NCI-H187 (cell line): ENCODE measurements at regions not wholly inside any gene's neighbourhood (a gene's known extent, or its start where the extent isn't known, plus 50 kb on each side); places are given as distances from the start of the nearest gene placed in this dataset.
"Not testable (repeated sequence)": the region's sequence is repeated elsewhere in the genome, so short reads cannot be mapped to it uniquely, and the experiment has no call there.

ENCODE experiments used
- DNase-seq, 2 experiments: peaks; one replicate each; lab custom pipeline; 2025; lab: John Stamatoyannopoulos, UW

DNA sequence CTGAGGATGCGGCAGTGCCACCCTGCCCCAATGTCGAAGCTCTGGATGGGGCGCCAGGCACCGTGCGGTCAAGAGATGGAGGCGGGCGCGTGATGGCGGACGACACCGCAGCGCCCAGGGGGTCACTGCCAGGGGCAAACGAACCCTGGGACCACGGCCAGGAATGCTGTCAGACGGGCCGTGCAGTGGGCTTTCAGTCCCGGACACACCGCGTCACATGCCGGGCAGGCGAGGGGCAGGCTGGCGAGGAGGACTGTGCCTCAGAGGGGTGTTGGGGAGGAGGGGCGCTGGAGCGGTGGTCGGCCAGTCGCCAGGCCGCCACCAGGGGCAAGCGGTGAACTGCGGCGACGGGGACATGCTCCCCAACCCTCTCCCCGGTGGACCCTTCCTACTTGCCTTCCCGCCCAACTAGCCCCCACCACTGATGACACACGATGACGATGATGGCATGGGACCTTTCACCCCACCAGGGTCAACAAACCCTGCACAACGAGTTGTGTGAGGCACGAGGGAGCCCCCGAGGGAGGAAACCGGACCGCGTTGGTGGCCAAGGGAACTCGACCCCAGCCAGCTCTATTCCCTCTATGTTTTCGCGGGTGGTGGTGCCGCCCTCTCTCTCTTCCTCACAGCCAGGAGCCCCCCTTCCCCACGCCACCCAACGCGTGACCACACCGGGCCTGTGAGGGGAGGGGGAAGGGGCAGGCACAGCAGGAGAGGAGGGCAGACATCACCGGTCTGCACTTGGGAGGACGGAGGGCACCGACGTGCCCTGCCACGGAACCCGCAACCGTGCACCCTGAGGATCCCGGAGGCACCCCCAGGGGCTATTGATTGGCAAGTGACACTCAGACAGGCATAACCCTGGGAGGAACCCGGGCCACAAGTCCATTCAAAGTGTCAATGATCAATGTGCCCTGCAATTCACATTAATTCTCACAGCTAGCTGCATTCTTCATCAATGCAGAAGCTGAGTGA, 1960.9 kb upstream of the DEFB115 start:
- no peak for DNase-seq

DNA sequence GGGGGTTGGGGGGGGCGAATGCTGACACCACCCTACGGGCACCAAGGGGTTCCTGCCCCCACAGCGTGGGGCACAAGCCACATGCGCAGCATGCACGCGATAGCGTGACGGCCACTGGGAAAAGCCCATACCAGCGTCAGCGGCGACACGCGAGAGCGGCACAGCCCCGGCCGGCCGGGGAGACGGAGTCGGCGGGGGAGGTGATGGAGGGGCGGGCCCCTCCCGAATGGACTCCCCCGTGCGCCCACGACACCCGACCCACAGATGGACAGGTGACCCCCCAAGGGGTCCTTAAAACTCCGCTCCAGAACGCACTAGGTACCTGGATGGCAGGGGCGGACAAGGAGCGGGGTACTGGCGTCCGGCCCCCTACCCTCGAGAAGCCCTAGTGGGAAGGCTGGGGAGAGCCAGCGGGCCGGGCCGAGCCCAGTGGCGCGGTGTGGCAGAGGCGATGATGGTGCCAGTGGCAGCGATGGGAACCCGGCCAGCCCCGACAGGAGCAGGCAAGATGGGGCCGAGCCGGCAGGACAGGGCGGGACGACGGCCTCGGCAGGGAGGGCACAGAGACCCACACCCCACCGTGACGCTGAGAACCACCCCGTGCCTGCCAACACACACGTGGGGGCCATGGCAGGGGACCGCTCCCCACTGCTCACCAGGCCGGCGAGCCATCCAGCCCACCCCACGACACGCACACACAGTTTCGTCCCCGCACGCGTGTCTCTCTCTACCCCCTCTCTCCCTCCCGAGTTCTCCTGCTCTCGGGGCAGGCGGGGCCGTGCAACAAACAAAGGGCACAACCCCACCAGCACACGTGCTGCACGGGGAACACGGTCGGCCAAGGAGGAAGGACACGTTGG, 1959.8 kb upstream of the DEFB115 start:
- no peak for DNase-seq

DNA sequence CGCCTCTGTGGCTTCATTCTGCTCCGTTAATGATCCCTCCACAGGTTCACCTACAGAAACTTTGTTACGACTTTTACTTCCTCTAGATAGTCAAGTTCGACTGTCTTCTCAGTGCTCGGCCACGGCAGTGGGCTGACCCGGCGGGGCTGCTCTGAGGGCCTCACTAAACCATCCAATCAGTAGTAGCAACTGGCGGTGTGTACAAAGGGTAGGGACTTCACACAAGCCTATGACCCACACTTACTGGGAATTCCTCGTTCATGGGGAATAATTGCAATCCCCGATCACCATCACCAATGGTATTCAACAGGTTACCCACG, 1959.2 kb upstream of the DEFB115 start:
- DNase-seq: no peak

DNA sequence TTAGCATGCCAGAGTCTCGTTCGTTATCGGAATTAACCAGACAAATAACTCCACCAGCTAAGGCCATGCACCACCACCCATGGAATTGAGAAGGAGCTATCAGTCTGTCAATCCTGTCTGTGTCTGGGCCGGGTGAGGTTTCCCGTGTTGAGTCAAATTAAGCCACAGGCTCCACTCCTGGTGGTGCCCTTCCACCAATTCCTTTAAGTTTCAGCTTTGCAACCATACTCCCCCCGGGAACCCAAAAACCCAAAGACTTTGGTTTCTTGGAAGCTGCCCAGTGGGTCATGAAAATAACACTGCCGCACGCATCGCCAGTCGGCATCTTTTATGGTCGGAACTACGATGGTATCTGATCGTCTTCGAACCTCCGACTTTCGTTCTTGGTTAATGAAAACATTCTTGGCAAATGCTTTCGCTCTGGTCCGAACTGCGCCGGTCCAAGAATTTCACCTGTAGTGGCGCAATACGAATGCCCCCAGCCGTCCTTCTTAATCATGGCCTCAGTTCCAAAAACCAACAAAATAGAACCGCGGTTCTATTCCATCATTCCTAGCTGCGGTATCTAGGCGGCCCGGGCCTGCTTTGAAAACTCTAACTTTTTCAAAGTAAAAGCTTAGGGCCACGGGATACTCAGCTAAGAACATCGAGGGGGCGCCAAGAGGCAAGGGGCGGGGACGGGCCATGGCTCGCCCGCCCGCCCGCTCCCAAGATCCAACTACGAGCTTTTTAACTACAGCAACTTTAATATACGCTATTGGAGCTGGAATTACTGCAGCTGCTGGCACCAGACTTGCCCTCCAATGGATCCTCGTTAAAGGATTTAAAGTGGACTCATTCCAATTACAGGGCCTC, 1958.5 kb upstream of the DEFB115 start:
- DNase-seq: no peak

DNA sequence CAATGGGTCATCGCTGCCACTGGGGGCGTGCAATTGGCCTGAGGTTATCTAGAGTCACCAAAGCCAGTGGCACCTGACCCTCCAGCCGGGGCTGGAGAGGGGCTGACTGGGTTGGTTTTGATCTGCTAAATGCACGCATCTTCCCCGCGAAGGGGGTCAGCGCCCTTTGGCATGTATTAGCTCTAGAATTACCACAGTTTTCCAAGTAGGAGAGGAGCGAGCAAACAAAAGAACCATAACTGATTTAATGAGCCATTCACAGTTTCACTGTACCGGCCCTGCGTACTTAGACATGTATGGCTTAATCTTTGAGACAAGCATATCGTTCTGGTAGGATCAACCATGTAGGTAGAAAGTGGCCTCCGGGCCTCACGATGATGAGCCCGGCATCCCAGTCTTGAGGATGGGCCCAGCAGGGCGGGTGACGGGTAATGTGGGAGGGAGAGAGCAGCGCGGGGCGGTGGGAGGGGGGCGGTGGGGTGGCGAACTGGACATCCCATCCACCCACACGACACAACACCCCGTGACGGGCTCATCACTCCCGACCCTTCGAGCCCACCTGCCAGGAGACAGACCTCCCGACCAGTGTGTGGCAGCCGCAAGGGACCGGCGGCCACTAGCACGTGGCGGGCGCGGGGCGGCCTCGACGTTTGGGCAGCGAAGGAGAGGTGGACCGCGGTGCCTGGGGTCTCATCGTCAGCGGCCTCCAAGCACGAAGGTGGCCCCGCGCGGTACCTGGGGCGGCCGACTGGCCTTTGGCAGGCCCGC, 1957.5 kb upstream of the DEFB115 start:
- DNase-seq: no peak

DNA sequence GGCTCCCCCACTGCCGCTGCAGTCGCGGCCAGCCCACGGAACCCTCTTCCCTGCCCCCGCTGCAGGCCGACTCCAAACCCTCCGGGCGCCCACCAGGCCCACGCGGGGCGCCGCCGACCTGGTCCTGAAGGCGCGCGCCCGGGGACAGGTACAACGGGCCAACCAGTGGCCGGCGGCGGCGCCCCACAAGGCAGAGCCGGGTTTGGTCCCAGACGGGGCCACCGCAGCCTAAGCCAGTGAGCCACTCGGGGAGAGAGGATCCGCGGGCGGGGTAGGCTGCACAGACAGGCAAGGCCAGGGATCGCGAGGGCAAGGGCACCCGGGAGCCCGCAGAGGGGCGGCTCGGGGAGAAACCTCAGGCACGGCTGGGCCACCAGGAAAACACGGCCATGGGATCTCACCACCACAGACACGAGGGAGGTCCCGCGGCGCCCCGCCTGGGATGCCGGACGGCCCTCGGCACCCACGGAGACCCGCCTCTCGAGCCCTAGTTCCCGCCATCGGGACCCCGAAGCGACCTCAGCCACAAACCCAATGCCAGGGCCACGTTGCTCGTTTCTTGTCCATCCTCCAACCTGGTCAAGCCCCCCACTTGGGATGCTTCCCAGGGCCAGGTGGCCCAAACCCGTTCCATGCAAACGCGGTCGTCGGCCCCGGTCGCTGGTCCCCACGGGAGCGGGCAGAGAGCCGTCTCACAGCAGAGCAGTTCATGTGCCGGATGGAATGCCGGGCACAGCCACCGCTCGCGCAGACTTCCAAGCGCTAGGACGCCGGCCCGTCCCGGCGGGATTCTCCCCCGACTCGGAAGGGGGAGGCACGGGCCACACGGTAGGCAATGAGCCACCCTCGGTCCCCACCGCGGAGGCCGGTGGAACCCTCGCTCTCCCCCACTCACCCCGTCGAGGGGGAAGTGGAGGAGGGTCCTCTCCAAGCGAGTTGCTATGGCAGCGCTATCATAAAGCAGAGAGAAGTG, 1956.6 kb upstream of the DEFB115 start:
- DNase-seq: no peak

DNA sequence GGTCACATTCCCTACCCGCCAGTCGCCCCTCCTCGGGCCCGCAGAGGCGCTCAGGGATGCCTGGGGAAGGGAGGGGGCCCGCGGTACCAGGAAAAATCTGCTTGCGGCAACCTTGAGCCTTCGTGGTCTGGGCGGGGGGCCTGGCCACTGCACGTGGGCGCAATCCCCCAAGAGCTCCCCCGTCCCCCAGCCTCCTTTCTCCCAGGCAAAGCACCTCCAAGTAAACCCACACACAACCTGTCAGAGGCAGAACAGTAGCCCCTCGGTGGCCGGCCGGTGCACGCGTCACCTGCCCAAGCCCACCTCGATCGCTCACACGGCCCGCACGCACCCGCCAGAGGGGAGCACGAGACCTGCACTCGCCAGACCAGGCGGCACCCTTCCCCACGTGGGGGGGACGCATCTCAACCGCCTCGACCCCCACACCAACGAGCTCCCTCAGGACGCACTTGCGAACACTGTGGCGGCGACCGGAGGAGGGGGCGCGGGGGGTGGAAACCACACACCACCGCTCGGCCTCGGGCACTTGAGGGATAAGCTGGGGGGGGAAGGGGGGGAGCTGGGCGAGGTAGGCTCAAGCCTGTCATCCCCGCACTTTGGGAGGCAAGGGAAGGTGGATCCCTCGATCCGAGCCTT, 1955.7 kb upstream of the DEFB115 start:
- no peak for DNase-seq

DNA sequence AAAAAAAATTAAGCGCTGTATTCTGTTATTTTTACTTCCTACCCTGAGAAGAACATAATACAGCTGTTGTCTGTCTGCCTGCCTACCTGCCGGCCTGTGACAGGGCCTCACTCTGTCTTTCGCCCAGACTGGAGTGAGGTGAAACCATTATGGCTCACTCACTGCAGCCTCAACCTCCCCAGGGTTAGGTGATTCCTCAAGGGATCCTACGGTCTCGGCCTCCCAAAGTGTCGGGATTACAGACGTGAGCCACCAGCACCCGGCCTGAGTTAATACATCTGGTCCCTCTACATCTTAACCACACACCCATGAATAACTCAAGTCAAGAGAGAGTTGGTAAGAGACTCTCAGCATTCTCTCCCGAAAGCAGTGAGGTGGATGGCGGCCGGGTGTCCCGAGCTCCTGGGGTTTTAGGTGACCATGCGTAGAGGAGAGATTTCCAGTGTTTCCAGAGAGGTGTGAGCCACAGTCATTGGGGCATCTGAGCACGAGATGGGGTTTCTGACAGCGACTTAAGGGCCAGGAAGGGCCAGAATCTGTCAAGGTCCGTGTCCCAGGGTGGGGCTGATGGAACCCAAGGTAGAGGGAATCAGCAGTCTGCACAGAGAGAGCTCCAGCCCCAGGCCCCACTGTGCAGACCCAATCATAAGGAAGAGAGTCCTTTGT, 1954.4 kb upstream of the DEFB115 start:
- DNase-seq: no peak

DNA sequence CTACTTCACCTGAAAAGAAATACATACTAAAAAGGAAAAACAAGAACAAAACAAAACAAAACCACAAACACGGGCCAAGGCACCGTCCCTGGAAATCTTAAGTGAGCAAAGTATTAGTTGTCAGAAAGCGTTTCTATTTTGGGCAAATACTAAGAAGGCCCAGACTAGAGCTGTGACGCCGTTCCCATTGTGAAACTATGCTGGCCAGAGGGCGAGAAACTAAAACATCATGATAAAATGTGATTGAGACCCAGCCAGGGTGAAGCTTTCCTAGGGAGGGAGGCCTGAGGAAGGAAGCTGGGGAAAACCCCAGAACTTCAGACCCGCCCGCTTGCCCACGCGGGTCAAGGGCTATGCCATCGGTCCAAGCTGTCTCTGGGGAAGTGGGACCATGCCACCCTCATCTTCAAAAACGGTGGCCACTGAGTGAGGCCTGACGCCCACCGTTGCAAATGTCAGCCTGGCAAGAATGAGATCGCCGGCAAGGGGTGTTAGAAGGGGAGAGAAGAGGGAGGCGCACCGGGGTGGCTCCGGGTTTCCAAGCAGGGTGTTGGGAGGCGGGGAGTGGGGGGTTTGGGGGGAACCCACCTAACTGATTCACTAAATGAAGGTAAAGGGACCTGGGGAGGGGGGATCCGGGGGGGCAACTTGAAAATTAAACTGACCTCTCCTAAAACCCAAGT, 1950.9 kb upstream of the DEFB115 start:
- no peak for DNase-seq

DNA sequence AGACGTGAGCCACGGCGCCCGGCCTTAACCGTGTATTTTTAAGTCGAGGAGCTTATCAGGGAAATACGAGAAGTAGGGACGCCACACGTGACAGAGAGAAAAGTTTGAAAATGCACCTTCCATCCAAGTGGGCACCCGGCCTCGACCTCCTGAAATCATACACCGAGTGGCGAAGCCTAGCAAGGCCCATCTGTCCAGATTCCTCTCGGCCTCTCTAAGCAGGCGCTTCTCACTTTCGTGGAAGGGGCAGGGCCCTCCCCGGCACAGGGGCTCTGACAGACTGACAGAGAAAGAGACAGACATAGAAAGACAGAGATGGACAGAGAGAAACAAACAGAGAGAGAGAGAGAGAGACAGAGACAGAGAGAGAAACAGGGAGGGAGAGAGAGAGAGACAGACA, 1950.0 kb upstream of the DEFB115 start:
- DNase-seq: not testable (repeated sequence)

DNA sequence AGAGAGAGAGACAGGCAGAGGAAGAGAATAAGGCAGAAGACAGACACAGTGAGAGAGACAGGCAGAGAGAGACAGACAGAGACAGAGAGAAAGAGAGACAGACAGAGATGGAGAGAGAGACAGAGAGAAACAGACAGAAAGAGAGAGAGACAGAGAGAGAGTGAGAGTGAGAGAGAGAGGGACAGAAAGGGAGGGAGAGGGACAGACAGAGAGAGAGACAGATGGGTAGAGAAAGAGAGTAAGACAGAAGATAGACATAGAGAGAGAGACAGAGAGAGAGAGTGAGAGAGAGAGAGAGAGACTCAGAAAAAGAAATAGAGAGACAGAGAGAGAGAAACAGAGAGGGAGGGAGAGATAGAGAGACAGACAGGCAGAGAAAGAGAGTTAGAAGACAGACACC, 1948.5 kb upstream of the DEFB115 start:
- DNase-seq: not testable (repeated sequence)

DNA sequence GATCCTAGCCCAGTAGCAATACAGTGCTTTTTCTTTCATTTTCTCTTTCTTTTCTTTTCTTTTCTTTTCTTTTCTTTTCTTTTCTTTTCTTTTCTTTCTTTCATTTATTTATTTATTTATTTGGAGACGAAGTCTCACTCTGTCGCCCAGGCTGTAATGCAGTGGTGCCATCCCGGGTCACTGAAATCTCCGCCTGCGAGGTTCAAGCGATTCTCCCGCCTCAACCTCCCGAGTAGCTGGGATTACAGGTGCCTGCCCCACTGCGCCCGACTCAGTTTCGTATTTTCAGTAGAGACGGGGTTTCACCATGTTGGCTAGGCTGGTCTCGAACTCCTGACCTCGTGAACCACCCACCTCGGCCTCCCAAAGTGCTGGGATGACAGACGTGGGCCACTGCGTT, 1948.0 kb upstream of the DEFB115 start:
- not testable (repeated sequence) for DNase-seq

DNA sequence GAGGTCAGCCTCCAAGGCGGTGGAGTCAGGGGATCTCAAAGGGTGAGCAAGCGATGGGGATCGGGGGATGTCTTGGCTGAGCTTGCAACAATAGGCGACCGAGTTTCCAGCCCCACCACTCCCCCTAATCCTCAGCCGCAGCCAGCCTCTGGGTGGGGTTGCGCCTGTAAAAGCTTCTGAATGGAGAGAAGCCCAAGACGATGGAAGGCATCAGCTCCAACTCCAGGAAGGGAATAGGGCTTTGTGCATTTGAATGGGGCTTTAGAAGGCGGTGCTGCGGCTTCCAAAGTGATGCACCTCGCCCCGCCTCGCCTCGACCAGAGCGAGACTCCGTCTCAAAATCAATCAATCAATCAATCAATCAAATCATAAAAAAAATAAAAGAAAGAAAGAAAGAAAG, 1946.4 kb upstream of the DEFB115 start:
- not testable (repeated sequence) for DNase-seq

DNA sequence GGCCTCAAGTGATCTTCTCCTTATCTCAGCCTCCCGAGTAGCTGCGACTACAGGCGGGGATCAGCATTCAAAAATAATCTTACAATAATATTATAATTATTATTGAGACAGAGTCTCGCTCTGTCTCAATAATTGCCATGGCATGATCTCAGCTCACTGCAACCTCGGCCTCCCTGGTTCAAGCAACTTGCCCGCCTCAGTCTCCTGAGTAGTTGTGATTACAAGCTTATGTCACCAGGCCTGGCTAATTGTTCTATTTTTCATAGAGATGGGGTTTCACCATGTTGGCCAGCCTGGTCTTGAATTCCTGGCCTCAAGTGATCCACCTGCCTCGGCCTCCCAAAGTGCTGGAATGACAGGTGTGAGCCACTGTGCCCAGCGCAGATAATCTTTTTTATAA, 1944.8 kb upstream of the DEFB115 start:
- not testable (repeated sequence) for DNase-seq

DNA sequence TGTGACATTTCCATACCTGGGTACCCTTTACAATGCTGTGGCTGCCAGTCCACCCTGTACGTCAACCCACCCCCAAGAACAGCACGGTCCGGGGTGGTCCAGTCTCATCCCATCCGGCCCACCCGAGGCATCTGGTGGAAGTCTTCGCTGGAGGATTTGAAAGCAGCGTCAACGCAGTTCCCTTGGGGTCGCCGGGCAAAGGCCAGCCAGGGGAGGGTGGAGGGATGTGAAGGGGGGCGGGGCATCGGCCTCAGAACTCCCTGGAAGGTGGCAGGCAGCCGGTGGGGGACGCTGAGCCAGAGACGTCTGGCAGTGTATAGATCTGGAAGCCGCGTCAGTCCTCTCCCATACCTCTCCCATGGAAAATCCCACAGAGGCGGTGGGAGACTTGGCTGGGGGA, 1944.0 kb upstream of the DEFB115 start:
- DNase-seq: no peak

DNA sequence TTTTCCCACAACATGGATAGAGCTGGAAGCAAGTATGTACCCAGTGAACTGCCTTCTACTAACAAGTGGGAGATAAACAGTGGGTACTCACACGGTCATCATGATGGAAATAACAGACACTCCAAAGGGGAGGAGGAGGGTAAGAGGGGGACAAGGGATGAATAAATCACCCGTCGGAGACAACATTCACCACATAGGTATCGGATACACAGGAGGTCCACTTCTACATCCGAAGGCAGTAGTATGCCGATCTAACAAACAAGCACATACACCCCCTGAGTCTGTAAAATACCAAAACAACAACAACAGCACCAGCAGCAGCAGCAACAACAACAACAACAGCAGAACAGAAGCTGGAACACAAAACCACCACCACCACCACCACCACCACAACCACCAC, 1943.2 kb upstream of the DEFB115 start:
- no peak for DNase-seq

DNA sequence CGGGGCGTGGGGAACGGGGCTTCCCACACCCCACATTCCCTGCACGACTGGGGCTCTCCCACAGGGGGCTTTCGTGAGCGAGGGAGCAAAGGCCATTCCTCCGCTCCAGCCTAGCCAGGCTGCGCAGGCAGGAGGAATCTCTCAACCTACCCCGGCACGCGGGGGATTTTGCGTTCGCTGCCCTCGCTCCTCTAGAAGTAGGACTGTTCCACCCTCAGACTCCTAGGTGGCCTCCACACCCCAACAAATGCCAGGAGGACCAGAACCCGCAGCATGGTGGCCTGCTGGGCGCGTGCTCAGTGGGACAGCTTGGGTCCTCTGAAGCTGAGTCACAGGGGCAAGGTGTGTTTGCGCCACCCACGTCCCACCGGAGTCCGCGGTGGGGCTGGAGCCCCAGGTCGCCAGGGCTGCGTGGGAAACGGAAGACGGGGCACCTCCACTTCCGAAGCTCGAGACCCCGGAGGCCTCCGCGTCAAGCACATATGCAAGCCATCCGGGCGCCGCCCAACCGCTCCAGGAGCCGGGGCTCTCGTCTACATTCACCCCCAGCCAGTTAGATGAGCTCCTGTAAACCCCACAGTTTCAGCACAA, 1938.5 kb upstream of the DEFB115 start:
- no peak for DNase-seq

DNA sequence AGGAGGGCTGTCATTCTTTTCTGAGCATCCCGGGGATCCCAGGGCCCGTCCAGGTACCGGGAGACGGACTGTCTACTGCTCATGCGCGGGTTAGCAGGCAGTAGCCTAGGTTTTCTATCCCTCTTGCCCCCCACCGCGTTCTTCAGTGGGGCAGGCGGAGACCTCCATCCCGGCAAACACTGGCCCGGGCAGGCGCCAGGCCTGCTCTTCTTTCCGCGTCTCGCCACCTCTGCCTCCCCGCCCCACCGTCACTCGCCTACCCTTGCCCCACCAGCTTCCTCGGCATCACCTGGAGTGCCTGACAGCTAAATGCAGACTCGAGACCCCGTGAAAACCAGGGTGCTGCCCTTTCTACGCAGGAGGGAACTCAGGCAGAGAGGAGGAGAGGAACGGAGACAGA, 1937.7 kb upstream of the DEFB115 start:
- DNase-seq: no peak
